ENCODE measurements at regions not wholly inside any gene's neighbourhood (a gene's known extent, or its start where the extent isn't known, plus 50 kb on each side); places are given as distances from the start of the nearest gene placed in this dataset.
"Not testable (repeated sequence)": the region's sequence is repeated elsewhere in the genome, so short reads cannot be mapped to it uniquely, and the experiment has no call there.

GRCh38 chr14:106294324-106294723 is 767.9 kb downstream of the TMEM121 start:
- H3K4me1 ChIP-seq (ENCODE audit: low read depth) = no peaks in the 10 kb centered on the region
- TF ChIP-seq CTCF (IDR thresholded peaks at IDR 0.05; ENCODE audit: low read depth, low read length) = no peak

GRCh38 chr14:106300951-106301510 is 774.6 kb downstream of the TMEM121 start:
- H3K4me3 ChIP-seq; H3K27ac ChIP-seq; H3K36me3 ChIP-seq; H3K27me3 ChIP-seq; DNase-seq (ENCODE audit: low read depth in 1 of 2, low spot score in 1 of 2); H3K9me3 ChIP-seq (ENCODE audit: low read depth); H3K4me1 ChIP-seq (ENCODE audit: low read depth): not testable (repeated sequence)

More at GRCh38 chr14:106294324-106294723, 767.9 kb downstream of the TMEM121 start:
- Histone ChIP-seq H3K9me3 (ENCODE audit: low read depth) (no peaks in the 10 kb centered on the region), H3K27ac (no peak overlapping the region), H3K27me3 (no peaks in the 10 kb centered on the region), H3K36me3 (no peaks in the 10 kb centered on the region), H3K4me3 (no peak overlapping the region)
- DNase-seq (ENCODE audit: low read depth in 1 of 2, low spot score in 1 of 2) = no peak

GRCh38 chr14:106301609-106302008 is 775.2 kb downstream of the TMEM121 start:
- H3K4me3 ChIP-seq; H3K36me3 ChIP-seq; H3K4me1 ChIP-seq (ENCODE audit: low read depth); H3K9me3 ChIP-seq (ENCODE audit: low read depth); DNase-seq (ENCODE audit: low read depth in 1 of 2, low spot score in 1 of 2); H3K27me3 ChIP-seq; H3K27ac ChIP-seq: not testable (repeated sequence)

GRCh38 chr14:106302661-106303060 is 776.3 kb downstream of the TMEM121 start:
- H3K4me3 ChIP-seq = no peak overlapping the region
- TF ChIP-seq CTCF (IDR thresholded peaks at IDR 0.05; ENCODE audit: low read depth, low read length) = no peak
- H3K27me3 ChIP-seq = no peaks in the 10 kb centered on the region
- no peaks in the 10 kb centered on the region for H3K4me1 ChIP-seq (ENCODE audit: low read depth)
- no peak for DNase-seq (ENCODE audit: low read depth in 1 of 2, low spot score in 1 of 2)
- no peak overlapping the region for H3K27ac ChIP-seq
- H3K36me3 ChIP-seq = no peaks in the 10 kb centered on the region
- no peaks in the 10 kb centered on the region for H3K9me3 ChIP-seq (ENCODE audit: low read depth)

- H3K9me3 ChIP-seq (ENCODE audit: low read depth) = no peaks in the 10 kb centered on the region
- no peak for TF ChIP-seq CTCF (IDR thresholded peaks at IDR 0.05; ENCODE audit: low read depth, low read length)
- no peak for DNase-seq (ENCODE audit: low read depth in 1 of 2, low spot score in 1 of 2)
These were observed 777.9 kb downstream of the TMEM121 start for GRCh38 chr14:106304271-106304670.

GRCh38 chr14:106308839-106309389 is 782.5 kb downstream of the TMEM121 start:
- peak; percentile 23 for TF ChIP-seq CTCF (IDR thresholded peaks at IDR 0.05; ENCODE audit: low read depth, low read length)
- H3K27ac ChIP-seq = no peak overlapping the region
- no peaks in the 10 kb centered on the region for H3K36me3 ChIP-seq
- H3K27me3 ChIP-seq = no peaks in the 10 kb centered on the region
- H3K9me3 ChIP-seq (ENCODE audit: low read depth) = no peaks in the 10 kb centered on the region
- no peaks in the 10 kb centered on the region for H3K4me1 ChIP-seq (ENCODE audit: low read depth)
- DNase-seq (ENCODE audit: low read depth in 1 of 2, low spot score in 1 of 2) = no peak
- H3K4me3 ChIP-seq = no peak overlapping the region

More at GRCh38 chr14:106304271-106304670, 777.9 kb downstream of the TMEM121 start:
- no peaks in the 10 kb centered on the region for H3K4me1 ChIP-seq (ENCODE audit: low read depth)
- no peaks in the 10 kb centered on the region for H3K36me3 ChIP-seq
- no peak overlapping the region for H3K4me3 ChIP-seq
- no peaks in the 10 kb centered on the region for H3K27me3 ChIP-seq
- no peak overlapping the region for H3K27ac ChIP-seq
